PC-9 (cell line): ENCODE measurements at regions not wholly inside any gene's neighbourhood (a gene's known extent, or its start where the extent isn't known, plus 50 kb on each side); places are given as distances from the start of the nearest gene placed in this dataset.

Experiments used
- BruUV-seq: library from RNA; stranded (reverse); fragments of 400-500 nt; replicated peaks from 2 replicates; lab custom pipeline; 2021; lab: Mats Ljungman, UMichigan
- CTCF ChIA-PET: fragments of 300-600 bp; sonication (Branson Sonifier 250); formaldehyde crosslinking; loops from one replicate; lab custom pipeline; 2022; ENCODE audit warnings: antibody characterized with exemption; lab: Charles Lee
- POLR2A ChIA-PET: fragments of 300-600 bp; sonication (Branson Sonifier 250); formaldehyde crosslinking; loops from one replicate; lab custom pipeline; 2022; ENCODE audit warnings: antibody characterized with exemption; ENCODE audit not compliant: unreplicated experiment; lab: Charles Lee
- DNase-seq, 2 experiments: peaks; one replicate each; pipeline versions ENCODE4 v3.0.0 to v3.0.0-alpha.2; 2015 to 2022; ENCODE audit warnings: mixed read lengths in 1 of 2
- H2AFZ ChIP-seq: fragments of 200-600 bp; sonication (generic); 2 replicates; pipeline ENCODE4 v1.8.1; 2017; ENCODE audit warnings: antibody characterized with exemption
- H3F3A ChIP-seq: fragments of 200-600 bp; sonication (generic); 2 replicates; pipeline ENCODE4 v1.8.1; 2017; ENCODE audit warnings: antibody characterized with exemption, mild to moderate bottlenecking, low read depth; ENCODE audit not compliant: insufficient read depth
- H3K27ac ChIP-seq: fragments of 200-600 bp; sonication (generic); 2 replicates; pipeline ENCODE4 v1.6.1; 2016; ENCODE audit warnings: mixed run types
- H3K27me3 ChIP-seq: fragments of 200-600 bp; sonication (generic); 2 replicates; pipeline ENCODE4 v1.6.1; 2016; ENCODE audit warnings: low read depth, mixed run types; ENCODE audit not compliant: insufficient read depth
- H3K36me3 ChIP-seq: fragments of 200-600 bp; sonication (generic); 2 replicates; pipeline ENCODE4 v1.6.1; 2016; ENCODE audit warnings: low read depth, mixed run types
- H3K4me1 ChIP-seq: fragments of 200-600 bp; sonication (generic); replicated peaks from 2 replicates; pipeline ENCODE4 v1.6.1; 2016; ENCODE audit warnings: mixed run types; ENCODE audit not compliant: insufficient read depth
- H3K4me2 ChIP-seq: fragments of 200-600 bp; sonication (generic); 2 replicates; pipeline ENCODE4 v1.6.1; 2017; ENCODE audit warnings: mixed run types
- H3K4me3 ChIP-seq: fragments of 200-600 bp; sonication (generic); 2 replicates; pipeline ENCODE4 v1.6.1; 2016; ENCODE audit warnings: mixed run types
- H3K79me2 ChIP-seq: fragments of 200-600 bp; sonication (generic); 2 replicates; pipeline ENCODE4 v1.6.1; 2017; ENCODE audit warnings: low read depth, mixed run types
- H3K9me2 ChIP-seq: fragments of 200-600 bp; sonication (generic); 2 replicates; pipeline ENCODE4 v1.8.1; 2017; ENCODE audit warnings: mild to moderate bottlenecking; ENCODE audit not compliant: insufficient read depth
- H3K9me3 ChIP-seq: fragments of 200-600 bp; sonication (generic); 2 replicates; pipeline ENCODE4 v1.8.1; 2016; ENCODE audit warnings: low read depth; ENCODE audit not compliant: insufficient read depth
- H4K20me1 ChIP-seq: fragments of 200-600 bp; sonication (generic); 2 replicates; pipeline ENCODE4 v1.8.1; 2017; ENCODE audit not compliant: insufficient read depth
- EZH2 ChIP-seq: fragments of 200-600 bp; sonication (generic); IDR thresholded peaks from 2 replicates; pipeline ENCODE4 v1.8.0; 2017; ENCODE audit warnings: antibody characterized with exemption, low read depth
- intact Hi-C: fragments of 100-400 bp; cut with micrococcal nuclease; formaldehyde crosslinking; loops from one replicate; pipeline ENCODE4 v1.10.0; 2022; ENCODE audit not compliant: unreplicated experiment
- TF ChIP-seq, protein P1 (sequence below): fragments of 200-600 bp; sonication (generic); conservative IDR thresholded peaks from 2 replicates; pipeline ENCODE4 v1.6.1; 2017; ENCODE audit warnings: mixed run types, antibody characterized with exemption, mild to moderate bottlenecking, moderate library complexity

DNA sequence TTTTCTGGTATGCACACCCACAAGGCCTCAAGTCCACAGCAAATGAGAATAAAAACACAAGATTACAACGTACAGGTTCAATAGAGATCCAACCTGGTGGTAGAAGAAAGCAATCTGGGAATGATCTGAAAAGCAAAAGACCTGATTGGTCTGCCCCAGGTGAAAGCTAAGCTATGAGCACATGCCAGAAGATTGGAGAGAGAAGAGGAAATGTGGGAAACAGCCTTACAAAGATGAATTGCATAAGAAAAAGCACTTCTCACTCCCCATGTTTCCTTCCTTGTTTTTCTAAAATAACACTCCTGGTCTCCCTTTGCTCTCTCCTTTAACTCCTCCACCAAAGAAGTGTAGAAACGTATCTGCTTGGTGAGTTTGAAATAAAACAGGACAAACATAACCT is 77.3 kb upstream of the ANO6 start:
- no peak overlapping the region for H3K4me3 ChIP-seq
- peaks cover 4% of the 10 kb centered on the region; the same call in 1 of the 2 replicates for H3K9me2 ChIP-seq
- CTCF ChIA-PET: no interaction called here
- no peak overlapping the region for H2AFZ ChIP-seq
- no peaks in the 10 kb centered on the region for H3F3A ChIP-seq
- H3K4me1 ChIP-seq: no peaks in the 10 kb centered on the region
- H4K20me1 ChIP-seq: no peaks in the 10 kb centered on the region
- no peak overlapping the region for H3K27ac ChIP-seq
- no peaks in the 10 kb centered on the region for H3K36me3 ChIP-seq
- H3K9me3 ChIP-seq: no peaks in the 10 kb centered on the region
- TF ChIP-seq EZH2: no peak
- TF ChIP-seq, protein P1, sequence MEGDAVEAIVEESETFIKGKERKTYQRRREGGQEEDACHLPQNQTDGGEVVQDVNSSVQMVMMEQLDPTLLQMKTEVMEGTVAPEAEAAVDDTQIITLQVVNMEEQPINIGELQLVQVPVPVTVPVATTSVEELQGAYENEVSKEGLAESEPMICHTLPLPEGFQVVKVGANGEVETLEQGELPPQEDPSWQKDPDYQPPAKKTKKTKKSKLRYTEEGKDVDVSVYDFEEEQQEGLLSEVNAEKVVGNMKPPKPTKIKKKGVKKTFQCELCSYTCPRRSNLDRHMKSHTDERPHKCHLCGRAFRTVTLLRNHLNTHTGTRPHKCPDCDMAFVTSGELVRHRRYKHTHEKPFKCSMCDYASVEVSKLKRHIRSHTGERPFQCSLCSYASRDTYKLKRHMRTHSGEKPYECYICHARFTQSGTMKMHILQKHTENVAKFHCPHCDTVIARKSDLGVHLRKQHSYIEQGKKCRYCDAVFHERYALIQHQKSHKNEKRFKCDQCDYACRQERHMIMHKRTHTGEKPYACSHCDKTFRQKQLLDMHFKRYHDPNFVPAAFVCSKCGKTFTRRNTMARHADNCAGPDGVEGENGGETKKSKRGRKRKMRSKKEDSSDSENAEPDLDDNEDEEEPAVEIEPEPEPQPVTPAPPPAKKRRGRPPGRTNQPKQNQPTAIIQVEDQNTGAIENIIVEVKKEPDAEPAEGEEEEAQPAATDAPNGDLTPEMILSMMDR: no peak
- H3K4me2 ChIP-seq: no peak overlapping the region
- BruUV-seq: no TSS peak
- no peaks in the 10 kb centered on the region for H3K27me3 ChIP-seq
- DNase-seq: no peak
- no peaks in the 10 kb centered on the region for H3K79me2 ChIP-seq
- POLR2A ChIA-PET: no interaction called here
- intact Hi-C loops: no loop called here

DNA sequence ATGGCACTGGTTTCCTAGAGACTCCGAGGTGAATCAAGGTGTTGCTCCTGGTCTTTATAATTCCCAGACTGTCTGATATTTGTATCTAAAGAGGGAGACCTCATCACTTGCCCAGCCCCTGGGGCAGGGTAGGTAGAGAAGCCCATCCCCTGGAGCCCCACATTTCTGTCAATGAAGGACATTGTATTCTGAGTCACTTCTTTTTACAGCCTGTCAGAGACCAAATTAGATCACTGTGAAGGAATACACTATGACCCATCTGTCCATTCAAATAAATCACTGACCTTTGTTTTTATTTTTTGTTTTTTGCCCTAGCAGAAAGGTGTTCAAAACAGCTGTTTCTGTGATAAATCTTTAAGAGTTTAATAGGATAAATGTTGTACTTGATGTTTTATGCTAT is 67.9 kb upstream of the ANO6 start:
- DNase-seq: no peak
- Histone ChIP-seq H3K4me3 (no peak overlapping the region), H3K36me3 (no peaks in the 10 kb centered on the region), H3K27me3 (no peaks in the 10 kb centered on the region), H2AFZ (no peak overlapping the region), H3K4me2 (no peak overlapping the region), H3K79me2 (no peaks in the 10 kb centered on the region), H3F3A (no peaks in the 10 kb centered on the region), H3K9me3 (peaks cover 4% of the 10 kb centered on the region; the same call in 1 of the 2 replicates), H3K4me1 (no peaks in the 10 kb centered on the region), H4K20me1 (no peaks in the 10 kb centered on the region), H3K9me2 (no peaks in the 10 kb centered on the region), H3K27ac (no peak overlapping the region)
- intact Hi-C loops: no loop called here
- CTCF ChIA-PET: no interaction called here
- POLR2A ChIA-PET: no interaction called here
- BruUV-seq: no TSS peak
- no peak for TF ChIP-seq EZH2
- TF ChIP-seq, protein P1: no peak

DNA sequence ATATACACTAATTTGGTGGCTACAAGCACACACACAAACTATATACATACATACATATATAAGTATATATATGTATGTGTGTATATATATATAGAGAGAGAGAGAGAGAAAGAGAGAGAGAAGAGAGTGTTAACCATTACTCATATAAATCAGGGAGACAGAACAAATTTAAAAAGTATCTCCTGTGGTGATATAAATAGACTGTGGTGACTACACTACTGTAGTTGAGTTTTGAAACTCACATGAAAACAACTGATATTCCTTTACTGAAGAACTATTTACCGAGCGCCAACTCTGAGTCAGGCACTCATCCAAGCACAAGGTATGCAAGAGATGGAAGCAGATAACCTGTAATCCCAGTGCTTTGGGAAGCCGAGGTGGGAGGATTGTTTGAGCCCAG is 67.3 kb upstream of the ANO6 start:
- H3K27ac ChIP-seq: no peak overlapping the region
- DNase-seq: no peak
- no peaks in the 10 kb centered on the region for H3K79me2 ChIP-seq
- H3K9me2 ChIP-seq: no peaks in the 10 kb centered on the region
- no TSS peak for BruUV-seq
- intact Hi-C loops: no loop called here
- no peaks in the 10 kb centered on the region for H3F3A ChIP-seq
- ChIA-PET CTCF (no interaction called here), POLR2A (no interaction called here)
- no peaks in the 10 kb centered on the region for H3K27me3 ChIP-seq
- no peak overlapping the region for H3K4me3 ChIP-seq
- TF ChIP-seq EZH2: no peak
- TF ChIP-seq, protein P1: no peak
- H3K36me3 ChIP-seq: no peaks in the 10 kb centered on the region
- H3K9me3 ChIP-seq: peaks cover 4% of the 10 kb centered on the region; the same call in 1 of the 2 replicates
- H4K20me1 ChIP-seq: no peaks in the 10 kb centered on the region
- H2AFZ ChIP-seq: no peak overlapping the region
- no peak overlapping the region for H3K4me2 ChIP-seq
- H3K4me1 ChIP-seq: no peaks in the 10 kb centered on the region
